ENCODE measurements at regions not wholly inside any gene's neighbourhood (a gene's known extent, or its start where the extent isn't known, plus 50 kb on each side); places are given as distances from the start of the nearest gene placed in this dataset.

DNA sequence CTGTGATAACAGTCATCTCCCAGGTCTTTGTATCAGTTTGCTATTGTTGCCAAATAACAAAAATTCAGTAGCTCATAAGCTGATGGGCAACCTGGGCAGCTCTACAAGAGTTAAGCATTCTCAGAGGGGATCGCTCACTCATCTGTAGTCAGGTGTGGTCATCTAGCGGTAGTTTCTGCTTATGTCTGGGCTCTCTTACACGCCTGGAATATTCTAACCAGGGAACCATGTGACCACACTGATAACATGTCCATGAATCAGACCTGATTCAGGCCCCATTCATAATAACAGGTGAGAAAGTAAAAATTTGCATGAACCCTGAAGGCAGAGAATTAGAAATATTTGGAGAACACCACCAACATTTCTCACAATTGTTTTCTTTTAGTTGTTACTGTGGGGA, 576.1 kb downstream of the SLCO4C1 start (continued):
- TF ChIP-seq ZFP30 (CRISPR knock-in tag; IDR thresholded peaks at IDR 0.05) (no peak), TCF4 (CRISPR knock-in tag; IDR thresholded peaks at IDR 0.05; ENCODE audit: borderline replicate concordance) (no peak), ARNTL (CRISPR knock-in tag; IDR thresholded peaks at IDR 0.05; ENCODE audit: borderline replicate concordance, low read depth) (no peak)
- TF ChIP-seq, protein P1, sequence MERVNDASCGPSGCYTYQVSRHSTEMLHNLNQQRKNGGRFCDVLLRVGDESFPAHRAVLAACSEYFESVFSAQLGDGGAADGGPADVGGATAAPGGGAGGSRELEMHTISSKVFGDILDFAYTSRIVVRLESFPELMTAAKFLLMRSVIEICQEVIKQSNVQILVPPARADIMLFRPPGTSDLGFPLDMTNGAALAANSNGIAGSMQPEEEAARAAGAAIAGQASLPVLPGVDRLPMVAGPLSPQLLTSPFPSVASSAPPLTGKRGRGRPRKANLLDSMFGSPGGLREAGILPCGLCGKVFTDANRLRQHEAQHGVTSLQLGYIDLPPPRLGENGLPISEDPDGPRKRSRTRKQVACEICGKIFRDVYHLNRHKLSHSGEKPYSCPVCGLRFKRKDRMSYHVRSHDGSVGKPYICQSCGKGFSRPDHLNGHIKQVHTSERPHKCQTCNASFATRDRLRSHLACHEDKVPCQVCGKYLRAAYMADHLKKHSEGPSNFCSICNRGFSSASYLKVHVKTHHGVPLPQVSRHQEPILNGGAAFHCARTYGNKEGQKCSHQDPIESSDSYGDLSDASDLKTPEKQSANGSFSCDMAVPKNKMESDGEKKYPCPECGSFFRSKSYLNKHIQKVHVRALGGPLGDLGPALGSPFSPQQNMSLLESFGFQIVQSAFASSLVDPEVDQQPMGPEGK (CRISPR knock-in tag; IDR thresholded peaks at IDR 0.05; ENCODE audit: borderline replicate concordance) = no peak
- TF ChIP-seq, protein P2, sequence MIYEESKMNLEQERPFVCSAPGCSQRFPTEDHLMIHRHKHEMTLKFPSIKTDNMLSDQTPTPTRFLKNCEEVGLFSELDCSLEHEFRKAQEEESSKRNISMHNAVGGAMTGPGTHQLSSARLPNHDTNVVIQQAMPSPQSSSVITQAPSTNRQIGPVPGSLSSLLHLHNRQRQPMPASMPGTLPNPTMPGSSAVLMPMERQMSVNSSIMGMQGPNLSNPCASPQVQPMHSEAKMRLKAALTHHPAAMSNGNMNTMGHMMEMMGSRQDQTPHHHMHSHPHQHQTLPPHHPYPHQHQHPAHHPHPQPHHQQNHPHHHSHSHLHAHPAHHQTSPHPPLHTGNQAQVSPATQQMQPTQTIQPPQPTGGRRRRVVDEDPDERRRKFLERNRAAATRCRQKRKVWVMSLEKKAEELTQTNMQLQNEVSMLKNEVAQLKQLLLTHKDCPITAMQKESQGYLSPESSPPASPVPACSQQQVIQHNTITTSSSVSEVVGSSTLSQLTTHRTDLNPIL (CRISPR knock-in tag; IDR thresholded peaks at IDR 0.05; ENCODE audit: low read depth) = no peak

DNA sequence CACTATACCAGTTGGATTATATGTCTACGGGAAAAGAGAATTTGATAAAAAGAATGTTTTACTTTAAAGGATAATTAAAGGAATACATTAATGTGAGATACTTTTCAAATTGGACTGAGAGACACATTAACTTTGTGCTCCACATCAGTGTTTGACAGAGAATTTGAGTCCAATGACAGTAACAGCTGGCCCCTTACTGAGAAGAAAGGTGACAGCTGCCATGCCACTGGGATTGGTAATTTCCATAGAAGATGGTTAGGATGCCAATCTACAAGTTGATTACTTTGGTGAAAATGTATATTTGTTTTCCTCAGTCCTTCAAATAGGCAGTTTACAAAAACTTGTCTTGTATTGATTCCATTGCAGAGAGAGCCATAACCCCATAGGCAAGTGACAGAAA, 578.4 kb downstream of the SLCO4C1 start:
- TF ChIP-seq ZNF70 (CRISPR knock-in tag; IDR thresholded peaks at IDR 0.05) = no peak
- TF ChIP-seq OSR1 (CRISPR knock-in tag; IDR thresholded peaks at IDR 0.05) = no peak
- no peak for TF ChIP-seq ZC3H10 (CRISPR knock-in tag; IDR thresholded peaks at IDR 0.05)
- no peak for TF ChIP-seq TCF4 (CRISPR knock-in tag; IDR thresholded peaks at IDR 0.05; ENCODE audit: borderline replicate concordance)
- TF ChIP-seq, protein P3, sequence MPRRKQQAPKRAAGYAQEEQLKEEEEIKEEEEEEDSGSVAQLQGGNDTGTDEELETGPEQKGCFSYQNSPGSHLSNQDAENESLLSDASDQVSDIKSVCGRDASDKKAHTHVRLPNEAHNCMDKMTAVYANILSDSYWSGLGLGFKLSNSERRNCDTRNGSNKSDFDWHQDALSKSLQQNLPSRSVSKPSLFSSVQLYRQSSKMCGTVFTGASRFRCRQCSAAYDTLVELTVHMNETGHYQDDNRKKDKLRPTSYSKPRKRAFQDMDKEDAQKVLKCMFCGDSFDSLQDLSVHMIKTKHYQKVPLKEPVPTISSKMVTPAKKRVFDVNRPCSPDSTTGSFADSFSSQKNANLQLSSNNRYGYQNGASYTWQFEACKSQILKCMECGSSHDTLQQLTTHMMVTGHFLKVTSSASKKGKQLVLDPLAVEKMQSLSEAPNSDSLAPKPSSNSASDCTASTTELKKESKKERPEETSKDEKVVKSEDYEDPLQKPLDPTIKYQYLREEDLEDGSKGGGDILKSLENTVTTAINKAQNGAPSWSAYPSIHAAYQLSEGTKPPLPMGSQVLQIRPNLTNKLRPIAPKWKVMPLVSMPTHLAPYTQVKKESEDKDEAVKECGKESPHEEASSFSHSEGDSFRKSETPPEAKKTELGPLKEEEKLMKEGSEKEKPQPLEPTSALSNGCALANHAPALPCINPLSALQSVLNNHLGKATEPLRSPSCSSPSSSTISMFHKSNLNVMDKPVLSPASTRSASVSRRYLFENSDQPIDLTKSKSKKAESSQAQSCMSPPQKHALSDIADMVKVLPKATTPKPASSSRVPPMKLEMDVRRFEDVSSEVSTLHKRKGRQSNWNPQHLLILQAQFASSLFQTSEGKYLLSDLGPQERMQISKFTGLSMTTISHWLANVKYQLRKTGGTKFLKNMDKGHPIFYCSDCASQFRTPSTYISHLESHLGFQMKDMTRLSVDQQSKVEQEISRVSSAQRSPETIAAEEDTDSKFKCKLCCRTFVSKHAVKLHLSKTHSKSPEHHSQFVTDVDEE (CRISPR knock-in tag; IDR thresholded peaks at IDR 0.05) = no peak
- no peak for TF ChIP-seq ISL1 (CRISPR knock-in tag; IDR thresholded peaks at IDR 0.05)
- TF ChIP-seq PPARA (CRISPR knock-in tag; IDR thresholded peaks at IDR 0.05; ENCODE audit: borderline replicate concordance) = no peak
- no peak for TF ChIP-seq ARNTL (CRISPR knock-in tag; IDR thresholded peaks at IDR 0.05; ENCODE audit: borderline replicate concordance, low read depth)
- TF ChIP-seq, protein P4, sequence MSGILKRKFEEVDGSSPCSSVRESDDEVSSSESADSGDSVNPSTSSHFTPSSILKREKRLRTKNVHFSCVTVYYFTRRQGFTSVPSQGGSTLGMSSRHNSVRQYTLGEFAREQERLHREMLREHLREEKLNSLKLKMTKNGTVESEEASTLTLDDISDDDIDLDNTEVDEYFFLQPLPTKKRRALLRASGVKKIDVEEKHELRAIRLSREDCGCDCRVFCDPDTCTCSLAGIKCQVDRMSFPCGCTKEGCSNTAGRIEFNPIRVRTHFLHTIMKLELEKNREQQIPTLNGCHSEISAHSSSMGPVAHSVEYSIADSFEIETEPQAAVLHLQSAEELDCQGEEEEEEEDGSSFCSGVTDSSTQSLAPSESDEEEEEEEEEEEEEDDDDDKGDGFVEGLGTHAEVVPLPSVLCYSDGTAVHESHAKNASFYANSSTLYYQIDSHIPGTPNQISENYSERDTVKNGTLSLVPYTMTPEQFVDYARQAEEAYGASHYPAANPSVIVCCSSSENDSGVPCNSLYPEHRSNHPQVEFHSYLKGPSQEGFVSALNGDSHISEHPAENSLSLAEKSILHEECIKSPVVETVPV (CRISPR knock-in tag; IDR thresholded peaks at IDR 0.05) = no peak
- TF ChIP-seq, protein P5, sequence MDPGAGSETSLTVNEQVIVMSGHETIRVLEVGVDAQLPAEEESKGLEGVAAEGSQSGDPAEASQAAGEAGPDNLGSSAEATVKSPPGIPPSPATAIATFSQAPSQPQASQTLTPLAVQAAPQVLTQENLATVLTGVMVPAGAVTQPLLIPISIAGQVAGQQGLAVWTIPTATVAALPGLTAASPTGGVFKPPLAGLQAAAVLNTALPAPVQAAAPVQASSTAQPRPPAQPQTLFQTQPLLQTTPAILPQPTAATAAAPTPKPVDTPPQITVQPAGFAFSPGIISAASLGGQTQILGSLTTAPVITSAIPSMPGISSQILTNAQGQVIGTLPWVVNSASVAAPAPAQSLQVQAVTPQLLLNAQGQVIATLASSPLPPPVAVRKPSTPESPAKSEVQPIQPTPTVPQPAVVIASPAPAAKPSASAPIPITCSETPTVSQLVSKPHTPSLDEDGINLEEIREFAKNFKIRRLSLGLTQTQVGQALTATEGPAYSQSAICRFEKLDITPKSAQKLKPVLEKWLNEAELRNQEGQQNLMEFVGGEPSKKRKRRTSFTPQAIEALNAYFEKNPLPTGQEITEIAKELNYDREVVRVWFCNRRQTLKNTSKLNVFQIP (CRISPR knock-in tag; IDR thresholded peaks at IDR 0.05; ENCODE audit: borderline replicate concordance, low read depth) = no peak
- no peak for TF ChIP-seq ZFP3 (CRISPR knock-in tag; IDR thresholded peaks at IDR 0.05)
- no peak for TF ChIP-seq ZFP30 (CRISPR knock-in tag; IDR thresholded peaks at IDR 0.05)
- TF ChIP-seq BACH2 (CRISPR knock-in tag; IDR thresholded peaks at IDR 0.05; ENCODE audit: borderline replicate concordance) = no peak
- TF ChIP-seq, protein P2 (CRISPR knock-in tag; IDR thresholded peaks at IDR 0.05; ENCODE audit: low read depth) = no peak
- TF ChIP-seq, protein P1 (CRISPR knock-in tag; IDR thresholded peaks at IDR 0.05; ENCODE audit: borderline replicate concordance) = no peak
- TF ChIP-seq ZNF565 (CRISPR knock-in tag; conservative IDR thresholded peaks at IDR 0.05; ENCODE audit: low read depth) = no peak
- no peak for TF ChIP-seq CSDC2 (CRISPR knock-in tag; IDR thresholded peaks at IDR 0.05)
- no peak for TF ChIP-seq ESRRG (CRISPR knock-in tag; IDR thresholded peaks at IDR 0.05)
- TF ChIP-seq SNAI2 (CRISPR knock-in tag; IDR thresholded peaks at IDR 0.05) = no peak
- no peak for TF ChIP-seq GLIS3 (CRISPR knock-in tag; IDR thresholded peaks at IDR 0.05)
- ATAC-seq = no peak
